HUES6 (cell line): ENCODE measurements at regions not wholly inside any gene's neighbourhood (a gene's known extent, or its start where the extent isn't known, plus 50 kb on each side); places are given as distances from the start of the nearest gene placed in this dataset.
"Not testable (repeated sequence)": the region's sequence is repeated elsewhere in the genome, so short reads cannot be mapped to it uniquely, and the experiment has no call there.

ENCODE experiments used
- H3K27ac ChIP-seq: 2 replicates; pipeline ENCODE4 v1.7.0; 2013; ENCODE audit warnings: low read depth, mild to moderate bottlenecking, low read length, inconsistent platforms
- H3K27me3 ChIP-seq: 2 replicates; pipeline ENCODE4 v1.6.1; 2013; ENCODE audit warnings: low read length; ENCODE audit not compliant: control insufficient read depth, insufficient read depth
- H3K36me3 ChIP-seq: 2 replicates; pipeline ENCODE4 v1.6.1; 2013; ENCODE audit warnings: low read length; ENCODE audit not compliant: control insufficient read depth, insufficient read depth
- H3K4me1 ChIP-seq: 2 replicates; pipeline ENCODE4 v1.6.1; 2013; ENCODE audit warnings: low read length; ENCODE audit not compliant: control insufficient read depth, insufficient read depth
- H3K4me3 ChIP-seq: 2 replicates; pipeline ENCODE4 v1.5.1; 2013; ENCODE audit warnings: low read depth, low read length
- H3K9ac ChIP-seq: one replicate; pipeline ENCODE4 v1.6.1; 2013; ENCODE audit warnings: mild to moderate bottlenecking, low read length
- H3K9me3 ChIP-seq: 2 replicates; pipeline ENCODE4 v1.6.1; 2013; ENCODE audit warnings: low read depth, low read length; ENCODE audit not compliant: control insufficient read depth, insufficient read depth

GRCh38 chr2:47631792-47632398 is 61.1 kb upstream of the KCNK12 start:
- Histone ChIP-seq H3K4me3 (no peak overlapping the region), H3K4me1 (peaks cover 33% of the 10 kb centered on the region), H3K9me3 (no peaks in the 10 kb centered on the region), H3K27ac (no peak overlapping the region), H3K27me3 (no peaks in the 10 kb centered on the region), H3K9ac (no peak overlapping the region), H3K36me3 (no peaks in the 10 kb centered on the region)

GRCh38 chr2:47631306-47631705 is 60.5 kb upstream of the KCNK12 start:
- no peak overlapping the region for H3K27ac ChIP-seq
- H3K4me3 ChIP-seq = no peak overlapping the region
- peaks cover 27% of the 10 kb centered on the region for H3K4me1 ChIP-seq
- no peaks in the 10 kb centered on the region for H3K27me3 ChIP-seq
- no peaks in the 10 kb centered on the region for H3K9me3 ChIP-seq
- no peak overlapping the region for H3K9ac ChIP-seq
- H3K36me3 ChIP-seq = no peaks in the 10 kb centered on the region

- no peaks in the 10 kb centered on the region for H3K27me3 ChIP-seq
- H3K9me3 ChIP-seq = no peaks in the 10 kb centered on the region
- H3K4me3 ChIP-seq = no peak overlapping the region
- peaks cover 17% of the 10 kb centered on the region; the same call in 1 of the 2 replicates for H3K4me1 ChIP-seq
- no peak overlapping the region for H3K9ac ChIP-seq
- no peak overlapping the region for H3K27ac ChIP-seq
- no peaks in the 10 kb centered on the region for H3K36me3 ChIP-seq
Observed at GRCh38 chr2:47629501-47630460, 59.0 kb upstream of the KCNK12 start.

- Histone ChIP-seq H3K9ac (no peak overlapping the region), H3K4me1 (peaks cover 17% of the 10 kb centered on the region; the same call in 1 of the 2 replicates), H3K27me3 (no peaks in the 10 kb centered on the region), H3K9me3 (no peaks in the 10 kb centered on the region), H3K4me3 (no peak overlapping the region), H3K36me3 (no peaks in the 10 kb centered on the region), H3K27ac (no peak overlapping the region)
Observed at GRCh38 chr2:47628904-47629303, 58.1 kb upstream of the KCNK12 start.

- Histone ChIP-seq H3K4me1 (peaks cover 4% of the 10 kb centered on the region; the same call in 1 of the 2 replicates), H3K36me3 (no peaks in the 10 kb centered on the region), H3K4me3 (no peak overlapping the region), H3K27ac (no peak overlapping the region), H3K27me3 (no peaks in the 10 kb centered on the region), H3K9ac (no peak overlapping the region), H3K9me3 (no peaks in the 10 kb centered on the region)
Observed at GRCh38 chr2:47626664-47627063, 55.9 kb upstream of the KCNK12 start.

GRCh38 chr2:47623140-47623539 is 52.4 kb upstream of the KCNK12 start:
- H3K36me3 ChIP-seq, H3K27ac ChIP-seq, H3K9me3 ChIP-seq, H3K4me3 ChIP-seq, H3K27me3 ChIP-seq, H3K4me1 ChIP-seq, H3K9ac ChIP-seq: not testable (repeated sequence)

- Histone ChIP-seq H3K4me1 (peaks cover 14% of the 10 kb centered on the region), H3K9me3 (no peaks in the 10 kb centered on the region), H3K4me3 (no peak overlapping the region), H3K36me3 (no peaks in the 10 kb centered on the region), H3K9ac (no peak overlapping the region), H3K27me3 (no peaks in the 10 kb centered on the region), H3K27ac (no peak overlapping the region)
Observed at GRCh38 chr2:47620770-47621437, 50.1 kb upstream of the KCNK12 start.
